HepG2 (cell line): ENCODE measurements at regions not wholly inside any gene's neighbourhood (a gene's known extent, or its start where the extent isn't known, plus 50 kb on each side); places are given as distances from the start of the nearest gene placed in this dataset.

Experiments used
- ATAC-seq: fragments of 200-7000 bp; cut with Tn5 transposase; 3 replicates; pipeline ENCODE4 v1.9.1; 2020; ENCODE audit warnings: mild to moderate bottlenecking, moderate library complexity
- BruUV-seq: library from RNA; stranded (reverse); fragments of 400-500 nt; replicated peaks from 2 replicates; lab custom pipeline; 2021; lab: Mats Ljungman, UMichigan
- CTCF ChIA-PET: fragments of 300-600 bp; formaldehyde crosslinking; extraction: SDS; loops from one replicate; lab custom pipeline; 2021; ENCODE audit warnings: low total read pairs, inconsistent platforms, low intra/inter-chr PET ratio; lab: Yijun Ruan, JAX
- POLR2A ChIA-PET: fragments of 350-600 bp; sonication (Branson Sonifier 250); formaldehyde crosslinking; loops from one replicate; lab custom pipeline; 2020; ENCODE audit warnings: antibody characterized with exemption, inconsistent platforms; lab: Yijun Ruan, JAX
- DNase-seq: peaks from one replicate; pipeline ENCODE4 v3.0.0-alpha.2; 2015; ENCODE audit warnings: low spot score
- FAIRE-seq: peaks from 3 replicates; lab custom pipeline; 2011; peaks lifted over from hg19 to GRCh38; lab: Jason Lieb, UNC
- H2AFZ ChIP-seq: one replicate; pipeline ENCODE4 v1.6.1; 2011; ENCODE audit warnings: low read length, inconsistent platforms
- H3K27ac ChIP-seq: fragments of 300-600 bp; 3 replicates; pipeline ENCODE4 v1.8.0; 2011; ENCODE audit warnings: mixed run types, mild to moderate bottlenecking, mixed read lengths, low read length, inconsistent platforms; ENCODE audit not compliant: insufficient read depth; ENCODE audit errors: extremely low read length
- H3K27me3 ChIP-seq, 2 experiments: fragments of 200-600 bp in 1 of 2; 2 replicates in 1 of 2; 3 replicates in 1 of 2; pipeline versions ENCODE4 v1.6.0 to v1.8.0; 2011; ENCODE audit warnings: low read length in 2 of 2, mild to moderate bottlenecking in 2 of 2, moderate library complexity in 2 of 2, inconsistent platforms in 1 of 2; ENCODE audit not compliant: insufficient read depth in 2 of 2, control insufficient read depth in 1 of 2
- H3K36me3 ChIP-seq, 2 experiments: fragments of 200-600 bp in 1 of 2; replicated peaks in 1 of 2; 2 replicates in 1 of 2; 3 replicates in 1 of 2; pipeline versions ENCODE4 v1.5.1 to v1.8.0; 2011; ENCODE audit warnings: low read length in 2 of 2, inconsistent platforms in 1 of 2; ENCODE audit not compliant: insufficient read depth in 2 of 2, control insufficient read depth in 1 of 2
- H3K4me1 ChIP-seq: 2 replicates; pipeline ENCODE4 v1.5.1; 2012; ENCODE audit warnings: low read length, inconsistent platforms; ENCODE audit not compliant: insufficient read depth
- H3K4me2 ChIP-seq: 2 replicates; pipeline ENCODE4 v1.6.0; 2011; ENCODE audit warnings: low read depth, low read length, inconsistent platforms
- H3K4me3 ChIP-seq, 3 experiments: fragments of 200-600 bp in 1 of 3; sonication (generic), shearing (Covaris generic) in 1 of 3; replicated peaks in 1 of 3; 2 replicates each; pipeline ENCODE4 v1.5.1; 2011 to 2016; ENCODE audit warnings: low read length in 3 of 3, inconsistent platforms in 2 of 3, low read depth in 2 of 3, mild to moderate bottlenecking in 2 of 3, control low read depth in 1 of 3, mixed read lengths in 1 of 3; ENCODE audit not compliant: insufficient read depth in 1 of 3
- H3K79me2 ChIP-seq: one replicate; pipeline ENCODE4 v1.6.1; 2011; ENCODE audit warnings: low read length, inconsistent platforms; ENCODE audit not compliant: insufficient read depth
- H3K9ac ChIP-seq: 2 replicates; pipeline ENCODE4 v1.6.0; 2011; ENCODE audit warnings: mild to moderate bottlenecking, low read depth, low read length, inconsistent platforms; ENCODE audit not compliant: insufficient read depth
- H3K9me3 ChIP-seq: 2 replicates; pipeline ENCODE4 v1.5.1; 2012; ENCODE audit warnings: mild to moderate bottlenecking, low read length
- H4K20me1 ChIP-seq: 2 replicates; pipeline ENCODE4 v1.6.0; 2011; ENCODE audit warnings: inconsistent platforms, mild to moderate bottlenecking, low read length, moderate library complexity; ENCODE audit not compliant: insufficient read depth
- CBX1 ChIP-seq: IDR thresholded peaks from one replicate; pipeline ENCODE4 v1.6.1; 2016; ENCODE audit warnings: antibody characterized with exemption, low read depth
- FOXJ3 ChIP-seq: sonication (generic); formaldehyde crosslinking; IDR thresholded peaks from 2 replicates; pipeline ENCODE4 v1.4.0; 2020; ENCODE audit warnings: missing genetic modification reagents, mild to moderate bottlenecking, borderline replicate concordance
- KDM1A ChIP-seq: IDR thresholded peaks from 2 replicates; pipeline ENCODE4 v1.6.1; 2016; ENCODE audit warnings: missing compliant biosample characterization
- MEIS2 ChIP-seq: sonication (generic); formaldehyde crosslinking; IDR thresholded peaks from 2 replicates; pipeline ENCODE4 v1.9.0; 2021; ENCODE audit warnings: mild to moderate bottlenecking, missing genetic modification reagents
- PAWR ChIP-seq: sonication (generic); formaldehyde crosslinking; IDR thresholded peaks from 2 replicates; pipeline ENCODE4 v1.4.0; 2020; ENCODE audit warnings: missing genetic modification reagents, mild to moderate bottlenecking, borderline replicate concordance
- RAD51 ChIP-seq: fragments of 450-650 bp; IDR thresholded peaks from 2 replicates; pipeline ENCODE4 v1.6.1; 2016; ENCODE audit warnings: borderline replicate concordance
- ZMYM4 ChIP-seq: sonication (generic); formaldehyde crosslinking; IDR thresholded peaks from 2 replicates; pipeline ENCODE4 v1.8.1; 2023; ENCODE audit warnings: mild to moderate bottlenecking, missing genetic modification reagents
- ZNF18 ChIP-seq: sonication (generic); formaldehyde crosslinking; IDR thresholded peaks from 2 replicates; pipeline ENCODE4 v1.8.0; 2022; ENCODE audit warnings: mild to moderate bottlenecking, missing genetic modification reagents; ENCODE audit not compliant: insufficient replicate concordance
- ZNF225 ChIP-seq: sonication (generic); formaldehyde crosslinking; IDR thresholded peaks from 2 replicates; pipeline ENCODE4 v1.4.0; 2020; ENCODE audit warnings: mild to moderate bottlenecking, missing genetic modification reagents
- ZNF3 ChIP-seq: IDR thresholded peaks from 2 replicates; pipeline ENCODE4 v1.7.0; 2017; ENCODE audit warnings: inconsistent platforms
- ZNF326 ChIP-seq: sonication (generic); formaldehyde crosslinking; IDR thresholded peaks from 2 replicates; pipeline ENCODE4 v1.4.0; 2020; ENCODE audit warnings: missing genetic modification reagents, borderline replicate concordance
- ZNF841 ChIP-seq: sonication (generic); formaldehyde crosslinking; IDR thresholded peaks from 2 replicates; pipeline ENCODE4 v1.8.1; 2023; ENCODE audit warnings: missing genetic modification reagents, borderline replicate concordance
- ZSCAN29 ChIP-seq: sonication (generic); formaldehyde crosslinking; conservative IDR thresholded peaks from 2 replicates; pipeline ENCODE4 v1.4.0; 2020; ENCODE audit warnings: mild to moderate bottlenecking, missing genetic modification reagents
- WGBS: methylation state at CpG from one replicate; pipeline ENCODE4 v1.1.6; 2017; ENCODE audit warnings: low lambda C conversion rate; 5-methylcytosine and 5-hydroxymethylcytosine counted together
- in situ Hi-C: cut with HindIII; loops from 2 replicates; pipeline ENCODE4 v1.10.0; 2017; ENCODE audit warnings: low pct_unique_long_range_greater_than_20kb; ENCODE audit not compliant: extremely low pct_ligation_motif_present
- intact Hi-C: fragments of 100-400 bp; cut with micrococcal nuclease; formaldehyde crosslinking; loops from one replicate; pipeline ENCODE4 v1.10.0; 2022; ENCODE audit not compliant: unreplicated experiment
- TF ChIP-seq, protein P1 (sequence below): sonication (generic); formaldehyde crosslinking; IDR thresholded peaks from 2 replicates; pipeline ENCODE4 v1.5.1; 2020; ENCODE audit warnings: mild to moderate bottlenecking, missing genetic modification reagents, moderate library complexity
- TF ChIP-seq, protein P2 (sequence below): sonication (generic); formaldehyde crosslinking; IDR thresholded peaks from 2 replicates; pipeline ENCODE4 v1.4.0; 2020; ENCODE audit warnings: missing genetic modification reagents
- TF ChIP-seq, protein P3 (sequence below): fragments of 450-650 bp; IDR thresholded peaks from 2 replicates; pipeline ENCODE4 v1.6.1; 2016

DNA sequence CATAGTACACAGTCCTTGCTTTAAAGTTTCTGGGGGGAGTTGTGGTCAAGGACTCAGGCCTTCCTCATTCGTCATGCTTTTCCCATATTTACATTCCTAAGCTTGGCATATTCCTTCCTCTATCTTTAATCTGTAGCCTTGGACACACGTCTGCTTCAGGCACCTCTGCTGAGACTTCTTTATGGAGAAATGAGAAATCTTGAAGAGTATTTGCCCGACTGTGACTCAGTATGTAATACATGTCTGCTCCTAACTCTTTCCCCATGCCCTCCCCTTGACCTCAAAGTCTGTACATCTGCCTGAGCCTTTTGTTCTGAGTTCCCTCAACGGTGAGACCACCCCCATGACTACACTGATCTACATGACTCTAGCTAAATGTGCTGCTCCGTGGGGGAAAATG, 246.1 kb downstream of the SI start:
- in situ Hi-C loops (no loop called here), intact Hi-C loops (no loop called here)
- Histone ChIP-seq H3K4me3 (no peak overlapping the region), H3K9me3 (no peaks in the 10 kb centered on the region), H4K20me1 (no peaks in the 10 kb centered on the region), H3K79me2 (no peaks in the 10 kb centered on the region), H3K4me1 (no peaks in the 10 kb centered on the region), H3K27ac (no peak overlapping the region), H3K9ac (no peak overlapping the region), H3K4me2 (no peak overlapping the region), H3K27me3 (no peaks in the 10 kb centered on the region), H2AFZ (no peak overlapping the region), H3K36me3 (no peaks in the 10 kb centered on the region)
- DNase-seq (no peak), FAIRE-seq (no peak), ATAC-seq (no peak)
- TF ChIP-seq CBX1 (no peak), ZSCAN29 (CRISPR knock-in tag) (no peak), RAD51 (no peak), ZNF3 (CRISPR knock-in tag) (no peak), PAWR (CRISPR knock-in tag) (no peak), ZNF326 (CRISPR knock-in tag) (no peak), KDM1A (CRISPR knock-in tag) (no peak), MEIS2 (CRISPR knock-in tag) (no peak), ZNF18 (CRISPR knock-in tag) (no peak), ZNF841 (CRISPR knock-in tag) (no peak), FOXJ3 (CRISPR knock-in tag) (no peak), ZMYM4 (no peak), ZNF225 (CRISPR knock-in tag) (no peak)
- TF ChIP-seq, protein P1, sequence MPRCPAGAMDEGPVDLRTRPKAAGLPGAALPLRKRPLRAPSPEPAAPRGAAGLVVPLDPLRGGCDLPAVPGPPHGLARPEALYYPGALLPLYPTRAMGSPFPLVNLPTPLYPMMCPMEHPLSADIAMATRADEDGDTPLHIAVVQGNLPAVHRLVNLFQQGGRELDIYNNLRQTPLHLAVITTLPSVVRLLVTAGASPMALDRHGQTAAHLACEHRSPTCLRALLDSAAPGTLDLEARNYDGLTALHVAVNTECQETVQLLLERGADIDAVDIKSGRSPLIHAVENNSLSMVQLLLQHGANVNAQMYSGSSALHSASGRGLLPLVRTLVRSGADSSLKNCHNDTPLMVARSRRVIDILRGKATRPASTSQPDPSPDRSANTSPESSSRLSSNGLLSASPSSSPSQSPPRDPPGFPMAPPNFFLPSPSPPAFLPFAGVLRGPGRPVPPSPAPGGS = no peak
- TF ChIP-seq, protein P2, sequence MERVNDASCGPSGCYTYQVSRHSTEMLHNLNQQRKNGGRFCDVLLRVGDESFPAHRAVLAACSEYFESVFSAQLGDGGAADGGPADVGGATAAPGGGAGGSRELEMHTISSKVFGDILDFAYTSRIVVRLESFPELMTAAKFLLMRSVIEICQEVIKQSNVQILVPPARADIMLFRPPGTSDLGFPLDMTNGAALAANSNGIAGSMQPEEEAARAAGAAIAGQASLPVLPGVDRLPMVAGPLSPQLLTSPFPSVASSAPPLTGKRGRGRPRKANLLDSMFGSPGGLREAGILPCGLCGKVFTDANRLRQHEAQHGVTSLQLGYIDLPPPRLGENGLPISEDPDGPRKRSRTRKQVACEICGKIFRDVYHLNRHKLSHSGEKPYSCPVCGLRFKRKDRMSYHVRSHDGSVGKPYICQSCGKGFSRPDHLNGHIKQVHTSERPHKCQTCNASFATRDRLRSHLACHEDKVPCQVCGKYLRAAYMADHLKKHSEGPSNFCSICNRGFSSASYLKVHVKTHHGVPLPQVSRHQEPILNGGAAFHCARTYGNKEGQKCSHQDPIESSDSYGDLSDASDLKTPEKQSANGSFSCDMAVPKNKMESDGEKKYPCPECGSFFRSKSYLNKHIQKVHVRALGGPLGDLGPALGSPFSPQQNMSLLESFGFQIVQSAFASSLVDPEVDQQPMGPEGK = no peak
- TF ChIP-seq, protein P3, sequence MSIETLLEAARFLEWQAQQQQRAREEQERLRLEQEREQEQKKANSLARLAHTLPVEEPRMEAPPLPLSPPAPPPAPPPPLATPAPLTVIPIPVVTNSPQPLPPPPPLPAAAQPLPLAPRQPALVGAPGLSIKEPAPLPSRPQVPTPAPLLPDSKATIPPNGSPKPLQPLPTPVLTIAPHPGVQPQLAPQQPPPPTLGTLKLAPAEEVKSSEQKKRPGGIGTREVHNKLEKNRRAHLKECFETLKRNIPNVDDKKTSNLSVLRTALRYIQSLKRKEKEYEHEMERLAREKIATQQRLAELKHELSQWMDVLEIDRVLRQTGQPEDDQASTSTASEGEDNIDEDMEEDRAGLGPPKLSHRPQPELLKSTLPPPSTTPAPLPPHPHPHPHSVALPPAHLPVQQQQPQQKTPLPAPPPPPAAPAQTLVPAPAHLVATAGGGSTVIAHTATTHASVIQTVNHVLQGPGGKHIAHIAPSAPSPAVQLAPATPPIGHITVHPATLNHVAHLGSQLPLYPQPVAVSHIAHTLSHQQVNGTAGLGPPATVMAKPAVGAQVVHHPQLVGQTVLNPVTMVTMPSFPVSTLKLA = no peak
- CTCF ChIA-PET = no interaction called here
- POLR2A ChIA-PET = no interaction called here
- WGBS = under 1% methylated on average over 5 of the region's 5 CpGs
- BruUV-seq = no TSS peak
